ENCODE measurements at regions not wholly inside any gene's neighbourhood (a gene's known extent, or its start where the extent isn't known, plus 50 kb on each side); places are given as distances from the start of the nearest gene placed in this dataset.

DNA sequence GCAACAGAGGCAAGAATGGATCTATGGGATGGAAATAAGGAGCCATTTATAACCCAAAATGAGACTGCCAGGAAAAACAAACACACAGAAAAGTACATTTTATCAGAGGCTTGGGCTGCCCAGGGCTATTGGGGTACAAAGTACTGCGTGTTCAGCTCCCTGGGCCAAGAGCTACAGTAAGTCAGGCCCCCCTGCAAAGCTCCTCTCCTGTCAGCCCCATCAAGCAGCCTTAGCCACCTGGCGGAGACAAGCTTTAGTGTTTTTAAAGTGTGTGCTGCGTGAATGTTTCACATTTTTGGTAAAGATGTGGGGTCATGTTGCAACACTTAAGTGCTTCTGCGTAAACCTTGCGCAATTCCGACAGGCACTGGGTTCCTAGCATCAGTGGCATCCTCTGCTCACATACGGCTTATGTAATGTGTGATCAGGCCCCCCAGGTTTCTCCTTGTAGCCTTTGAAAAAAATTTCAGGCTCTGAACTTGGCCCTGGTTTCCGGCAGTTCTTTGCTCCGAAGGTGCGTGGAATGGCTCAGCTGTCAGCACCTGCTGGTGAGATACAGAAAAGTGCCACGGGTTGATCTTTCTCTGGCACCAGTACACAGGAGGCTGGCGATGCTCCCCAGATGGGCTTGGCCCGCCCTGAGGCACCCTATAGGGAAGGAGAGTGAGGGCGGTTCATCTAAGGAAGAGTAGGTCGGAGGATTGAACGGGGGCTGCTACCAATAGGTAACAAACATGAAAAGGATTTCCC, 198.7 kb upstream of the EEA1 start:
- DNase-seq (ENCODE audit: extremely low read depth, low read depth), result no peak

DNA sequence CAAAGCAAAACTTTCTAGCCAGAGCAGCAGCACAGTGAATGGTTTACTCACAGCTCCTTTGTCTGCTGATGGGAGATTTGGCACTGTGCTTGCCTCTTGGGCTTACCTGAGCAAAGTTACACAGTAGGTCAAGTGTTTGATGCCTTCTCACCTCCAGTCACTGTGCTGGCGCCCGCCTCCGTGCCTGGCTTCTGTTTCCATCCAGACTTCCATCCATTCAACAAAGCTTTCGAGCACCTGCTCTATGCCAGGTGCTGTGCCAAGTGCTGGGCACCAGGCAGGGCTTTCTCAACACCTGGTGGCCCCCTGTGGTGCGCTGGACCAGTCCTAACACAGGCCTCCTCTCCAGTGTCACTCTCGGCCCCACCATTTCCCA, 199.2 kb upstream of the EEA1 start:
- DNase-seq (ENCODE audit: extremely low read depth, low read depth), result no peak

DNA sequence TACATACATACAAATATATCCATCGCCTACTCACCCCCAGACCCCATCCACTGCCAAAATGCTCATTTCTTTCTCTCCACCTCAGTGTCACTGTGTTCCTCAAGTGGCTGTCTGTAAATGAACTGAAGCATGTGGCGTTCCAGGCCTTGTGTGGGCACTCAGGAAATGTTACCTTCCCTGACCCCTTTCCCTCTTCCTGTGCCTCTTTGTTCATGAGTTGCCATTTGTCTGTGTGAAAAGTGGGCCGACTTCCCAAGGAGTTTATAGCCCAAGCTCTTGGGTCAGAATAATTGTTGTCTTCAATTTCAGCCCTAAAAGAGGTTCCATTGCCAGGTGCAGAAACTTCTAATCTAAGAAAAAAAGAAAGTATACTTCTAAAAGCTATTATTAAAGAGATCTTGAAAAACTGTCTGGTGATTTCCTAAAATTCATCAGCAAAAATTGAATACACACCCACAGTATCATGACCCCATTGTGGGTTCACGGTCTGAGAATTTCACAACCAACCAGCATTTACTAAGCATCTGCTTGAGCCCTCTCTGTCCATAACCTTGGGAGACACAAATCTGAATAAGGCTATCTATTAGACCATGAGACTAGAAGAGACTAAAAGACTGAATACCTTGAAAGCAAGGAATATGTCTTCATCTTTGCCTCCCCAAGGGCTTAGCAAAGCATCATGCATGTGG, 201.4 kb upstream of the EEA1 start:
- DNase-seq (ENCODE audit: extremely low read depth, low read depth), result no peak

DNA sequence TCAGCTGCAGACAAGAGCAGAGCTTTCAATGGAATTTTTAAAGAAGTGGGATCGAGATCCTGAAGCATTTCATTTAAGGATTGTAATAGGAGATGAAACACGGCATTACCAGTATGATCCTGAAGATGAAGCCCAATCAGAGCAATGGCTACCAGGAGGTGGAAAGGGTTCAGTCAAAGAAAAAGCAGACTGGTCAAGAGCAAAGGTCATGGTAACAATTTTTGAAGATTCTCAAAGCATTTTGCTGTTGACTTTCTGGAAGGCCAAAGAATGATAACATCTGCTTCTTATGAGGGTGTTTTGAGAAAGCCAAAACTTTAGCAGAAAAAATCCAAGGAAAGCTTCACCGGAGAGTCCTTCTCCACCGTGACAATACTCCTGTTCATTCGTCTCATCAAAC, 204.3 kb upstream of the EEA1 start:
- DNase-seq (ENCODE audit: extremely low read depth, low read depth), result no peak

DNA sequence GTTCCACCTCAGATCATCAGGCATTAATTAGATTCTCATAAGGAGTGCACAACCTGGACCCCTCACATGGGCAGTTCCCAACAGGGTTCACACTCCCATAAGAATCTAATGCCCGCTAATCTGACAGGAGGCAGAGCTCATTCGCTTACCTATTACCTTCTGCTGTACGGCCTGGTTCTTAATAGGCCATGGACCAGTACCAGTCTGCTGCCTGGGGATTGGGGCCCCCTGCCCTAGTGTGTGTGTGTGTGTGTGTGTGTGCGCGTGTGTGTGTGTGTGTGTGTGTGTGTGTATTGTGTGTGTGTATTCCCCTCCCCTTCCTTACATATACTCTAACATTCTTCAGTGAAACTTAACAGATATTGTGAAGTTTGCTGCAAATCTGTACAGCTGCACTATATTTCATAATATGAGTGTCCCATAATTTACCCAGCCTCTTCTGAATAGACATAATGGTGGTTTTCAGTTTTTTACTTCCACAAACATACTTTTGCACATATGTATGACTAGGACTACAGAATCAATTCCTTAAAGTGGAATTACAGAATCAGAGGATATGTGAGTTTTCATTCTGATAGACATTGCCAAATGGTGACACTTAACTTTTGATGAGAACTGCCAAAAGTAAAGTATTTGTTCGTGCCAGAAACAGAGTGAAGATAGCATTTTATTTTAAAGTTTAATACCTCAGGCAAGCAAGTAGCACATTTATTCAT, 205.2 kb upstream of the EEA1 start:
- no peak for DNase-seq (ENCODE audit: extremely low read depth, low read depth)

DNA sequence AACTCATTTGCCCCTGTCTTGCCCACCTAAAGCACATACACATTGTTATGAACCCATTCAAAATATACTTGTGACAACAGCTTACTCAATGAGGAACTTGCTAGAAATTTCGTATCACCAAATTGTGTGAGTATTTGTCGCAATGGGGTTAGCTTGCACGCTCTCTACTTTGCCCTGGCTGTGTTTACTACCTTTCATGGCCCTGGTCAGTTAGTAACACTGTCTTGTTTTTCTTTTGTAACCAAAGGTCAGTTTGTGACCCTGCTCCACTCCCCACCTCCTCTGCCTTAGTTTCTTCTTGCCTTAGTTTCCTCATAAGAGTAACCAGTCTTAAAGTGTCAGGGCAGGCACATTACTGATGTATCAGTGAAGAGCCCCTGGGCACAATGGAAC, 205.8 kb upstream of the EEA1 start:
- DNase-seq (ENCODE audit: extremely low read depth, low read depth), result no peak

DNA sequence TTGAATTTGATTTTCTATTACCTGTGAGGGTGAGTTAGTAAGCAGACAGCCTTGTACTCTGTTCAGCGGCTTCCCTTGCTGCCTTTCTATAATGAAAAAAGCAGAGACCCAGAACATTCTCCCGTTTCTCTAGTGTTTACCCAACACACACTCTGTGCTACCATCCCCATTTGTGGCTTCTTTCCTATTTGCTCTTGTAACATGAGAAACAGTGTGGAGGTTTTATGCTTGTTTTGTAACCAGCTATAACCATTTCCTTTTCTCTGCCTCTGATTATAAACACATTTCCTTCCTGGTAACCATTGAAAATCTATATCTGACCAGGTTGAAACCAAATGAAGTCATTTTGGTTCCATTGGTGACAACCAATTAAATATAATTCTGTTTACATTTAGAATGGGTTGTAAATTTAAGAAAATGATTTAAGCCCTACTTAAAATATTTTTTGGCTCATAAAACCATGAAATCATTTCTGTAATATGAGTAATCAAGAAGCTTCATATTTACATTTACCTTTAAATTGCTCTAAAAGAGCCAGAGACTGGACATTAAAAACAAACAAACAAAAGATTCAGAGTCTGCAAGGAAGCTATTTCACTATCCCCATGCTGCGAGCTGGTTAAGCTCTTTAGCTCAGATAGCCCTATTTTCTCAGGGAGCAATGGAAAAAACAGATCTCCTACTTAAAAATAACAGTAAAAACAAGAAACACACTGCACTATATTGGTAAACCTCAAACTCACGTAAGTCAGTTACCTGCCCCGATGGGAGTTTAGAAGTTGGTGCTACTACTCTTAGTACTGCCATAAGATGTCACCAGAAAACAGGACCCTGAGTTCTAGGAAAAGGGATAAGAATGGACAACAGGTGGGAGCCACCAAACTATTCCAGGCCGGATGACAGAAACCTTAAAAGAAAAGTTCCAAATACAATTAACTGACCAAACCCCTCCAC, 206.5 kb upstream of the EEA1 start:
- no peak for DNase-seq (ENCODE audit: extremely low read depth, low read depth)

DNA sequence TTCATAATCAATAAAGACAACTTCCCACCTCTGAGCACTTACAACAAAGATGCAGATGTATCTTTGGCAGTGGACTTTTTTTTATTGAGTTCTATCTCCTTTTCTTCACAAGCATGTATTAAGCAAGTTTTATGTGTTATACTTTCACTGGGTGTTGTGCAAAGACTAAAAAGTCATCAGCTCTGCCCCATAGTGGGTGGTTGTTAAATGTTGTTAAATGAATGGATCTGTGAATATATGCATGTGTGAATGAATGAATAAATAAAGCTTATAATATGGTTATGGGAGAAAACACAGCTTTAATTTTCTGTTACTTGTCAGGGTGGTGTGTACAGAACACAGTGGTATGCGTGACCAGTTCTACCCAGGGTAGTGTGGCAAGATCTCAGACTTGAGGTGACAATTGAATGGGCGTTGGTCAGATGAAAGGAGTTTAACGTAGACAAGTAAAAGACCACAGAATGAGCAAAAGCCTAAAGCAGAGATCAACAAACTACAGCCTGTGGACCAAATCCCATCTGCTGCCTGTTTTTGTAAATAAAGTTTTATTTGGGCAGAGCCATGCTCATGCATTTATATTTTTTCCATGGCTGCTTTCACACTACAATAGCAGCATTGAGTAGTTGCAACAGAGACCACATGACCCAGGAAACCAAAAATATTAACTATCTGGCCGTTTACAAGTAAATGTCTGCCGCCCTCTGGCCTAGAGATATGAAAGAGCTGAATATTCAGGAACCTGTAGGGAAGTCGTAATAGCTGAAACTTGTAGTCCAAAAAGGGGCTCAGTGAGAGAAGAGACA, 207.4 kb upstream of the EEA1 start:
- DNase-seq (ENCODE audit: extremely low read depth, low read depth), result no peak

DNA sequence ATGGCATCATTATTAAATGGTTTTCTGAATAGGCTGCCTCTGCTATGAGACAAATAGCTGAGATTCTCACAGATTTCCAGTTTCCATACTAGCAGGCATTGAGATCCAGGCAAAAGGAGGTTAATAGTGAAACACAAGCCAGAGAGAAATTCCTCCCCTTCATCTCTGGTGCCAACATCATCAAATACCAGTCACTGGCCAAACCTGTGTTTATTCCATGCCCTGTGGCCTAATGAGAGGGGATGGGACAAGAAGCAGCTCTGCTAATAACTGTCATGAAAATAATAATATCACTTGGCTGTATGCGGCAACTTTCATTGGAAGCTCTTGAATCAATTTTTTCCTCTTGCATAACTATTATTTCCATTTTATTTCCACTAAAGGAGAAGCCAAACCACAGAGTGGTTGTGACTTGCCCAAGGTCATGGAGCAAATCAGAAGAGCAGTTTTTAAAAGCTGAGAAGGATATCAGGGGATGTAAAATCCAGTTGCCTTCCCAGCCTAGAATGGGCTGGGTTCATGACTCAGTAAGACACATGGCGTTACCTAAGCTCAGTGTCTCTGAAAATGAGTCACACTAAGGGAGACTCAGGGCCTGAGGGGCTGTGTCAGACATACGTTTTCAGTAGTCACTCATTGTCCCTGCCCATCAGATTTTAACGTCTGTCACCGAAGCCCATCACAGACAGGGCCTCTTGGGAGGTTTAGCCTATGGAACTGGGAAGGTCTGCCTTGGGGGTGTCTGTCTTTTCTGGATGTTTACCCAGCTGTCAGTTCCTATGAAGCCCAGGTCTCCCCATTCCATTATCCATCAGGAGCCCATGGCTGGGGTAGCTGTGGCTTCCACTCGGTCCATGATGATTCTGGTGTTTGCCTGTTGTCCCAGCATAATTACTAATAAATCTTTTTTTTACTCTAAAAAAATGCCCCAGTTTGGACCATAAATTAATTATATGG, 208.8 kb upstream of the EEA1 start:
- peak; percentile 14 for DNase-seq (ENCODE audit: extremely low read depth, low read depth)

DNA sequence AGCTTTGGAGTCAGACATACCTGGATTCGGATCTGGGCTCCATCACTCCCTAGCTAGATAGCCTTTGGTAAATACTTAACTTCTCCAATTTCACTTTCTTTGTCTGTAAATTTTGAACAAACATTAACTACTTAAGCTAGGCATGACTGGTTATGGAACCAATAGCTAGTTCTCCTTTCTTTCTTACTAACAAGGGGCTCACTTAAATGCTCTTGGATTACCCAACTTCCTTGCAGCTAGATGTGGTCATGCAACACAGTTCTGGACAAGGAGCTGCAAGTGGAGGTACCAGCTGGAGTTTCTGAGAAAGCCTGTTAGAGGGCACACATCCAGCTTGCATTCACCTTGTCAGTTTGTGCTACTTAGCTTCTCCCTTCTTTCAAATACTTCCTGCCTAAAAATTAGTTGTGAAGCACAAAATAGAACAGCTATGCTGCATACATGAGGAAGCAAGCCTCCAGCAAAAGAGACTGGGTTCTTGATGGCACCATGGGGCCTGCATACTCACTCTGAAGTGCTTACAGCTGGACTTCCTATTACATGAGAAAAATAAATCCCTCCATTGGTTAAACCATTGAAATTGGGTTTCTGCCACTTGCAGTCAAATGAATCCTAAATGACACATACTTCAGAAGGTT, 210.1 kb upstream of the EEA1 start:
- DNase-seq (ENCODE audit: extremely low read depth, low read depth), result no peak

DNA sequence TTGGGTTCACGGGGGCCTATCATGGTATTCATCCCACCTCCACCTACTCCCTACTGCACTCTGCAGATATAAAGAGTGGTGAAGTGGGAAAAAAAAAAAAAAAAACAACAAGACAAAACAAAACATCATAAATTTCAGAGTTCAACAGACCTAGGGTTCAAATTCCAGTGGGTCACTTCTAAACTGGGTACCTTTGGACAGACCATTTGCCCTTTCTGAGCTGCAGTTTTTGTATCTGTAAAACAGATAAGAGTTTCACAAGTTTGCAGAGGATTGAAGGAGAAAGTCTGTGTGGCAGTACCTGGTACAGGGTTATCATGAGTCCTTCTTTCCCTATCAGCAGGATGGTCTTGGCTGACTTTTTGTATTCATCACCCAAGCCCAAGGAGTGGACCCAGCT, 211.2 kb upstream of the EEA1 start:
- no peak for DNase-seq (ENCODE audit: extremely low read depth, low read depth)

DNA sequence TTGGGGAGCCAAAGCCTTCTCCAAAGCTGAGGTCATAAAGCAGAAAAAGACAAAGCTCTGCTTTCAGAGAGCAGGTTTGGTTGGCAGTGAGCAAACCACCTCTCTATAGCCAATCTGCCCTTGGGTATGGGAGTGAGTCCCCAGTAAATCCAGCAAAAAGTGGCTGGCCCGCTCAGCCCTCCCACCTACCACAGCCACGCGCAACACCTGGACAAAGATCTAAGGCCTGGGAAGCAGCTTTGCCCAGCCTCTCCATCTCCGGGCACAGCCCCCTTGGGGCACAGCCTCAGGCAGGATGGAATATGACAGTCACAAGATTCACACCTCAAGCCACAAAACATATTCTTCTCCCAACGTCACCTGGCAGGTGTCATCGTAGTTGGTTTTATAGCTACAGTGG, 211.7 kb upstream of the EEA1 start:
- DNase-seq (ENCODE audit: extremely low read depth, low read depth), result no peak

DNA sequence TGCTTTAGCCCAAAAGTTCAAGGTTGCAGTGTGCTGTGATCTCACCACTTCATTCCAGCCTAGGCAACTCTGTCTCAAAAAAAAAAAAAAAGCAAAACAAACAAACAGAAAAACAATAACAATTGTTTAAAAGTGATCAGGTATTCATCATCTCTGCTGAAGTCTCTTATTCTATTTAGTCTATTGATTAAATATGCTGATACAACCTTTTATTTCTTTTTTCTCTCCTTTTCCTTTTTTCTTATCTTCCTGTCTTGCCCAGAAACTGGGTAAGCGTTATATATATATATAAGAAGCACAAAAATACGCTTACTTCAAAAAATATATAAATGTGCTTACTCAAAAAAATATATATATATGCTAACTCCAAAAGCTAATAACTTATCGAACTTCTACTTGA, 213.8 kb upstream of the EEA1 start:
- DNase-seq (ENCODE audit: extremely low read depth, low read depth), result no peak

DNA sequence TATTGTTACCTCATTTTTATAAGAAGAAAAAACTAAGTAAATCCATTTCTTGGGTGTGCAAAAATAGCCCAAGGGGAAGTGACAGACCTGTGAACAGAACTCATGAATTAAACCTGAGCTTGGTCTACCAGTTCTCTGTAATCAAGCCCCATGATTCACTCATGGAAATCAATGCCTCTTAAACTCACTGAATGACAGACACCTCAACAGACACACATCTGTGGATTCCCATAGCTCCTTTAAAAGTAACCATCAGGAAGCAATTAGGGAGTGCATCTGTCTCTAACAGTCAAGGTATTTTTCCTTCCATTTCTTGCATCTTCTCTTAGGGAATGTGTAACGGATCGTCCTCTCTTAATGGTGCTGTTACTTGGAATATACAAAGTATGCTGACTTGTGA, 215.0 kb upstream of the EEA1 start:
- DNase-seq (ENCODE audit: extremely low read depth, low read depth), result no peak

DNA sequence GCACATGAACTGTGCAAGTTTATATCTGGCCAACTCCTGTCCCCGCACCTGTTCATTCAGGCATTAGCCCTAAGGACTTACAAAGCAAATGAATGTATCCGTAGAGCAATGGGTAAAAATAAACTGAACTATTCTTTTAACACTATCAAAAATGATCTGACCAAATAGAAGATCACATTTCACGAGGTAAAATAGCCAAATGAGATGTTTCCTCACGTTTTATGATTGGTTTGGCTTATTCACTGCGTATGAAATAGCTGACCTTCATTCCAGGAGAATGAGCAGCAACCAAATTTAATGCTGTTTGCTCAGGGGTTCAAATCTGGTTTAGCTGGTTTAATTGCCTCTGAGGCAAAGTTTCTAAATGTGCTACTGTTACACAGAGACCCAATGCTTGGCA, 216.0 kb upstream of the EEA1 start:
- DNase-seq (ENCODE audit: extremely low read depth, low read depth), result no peak

DNA sequence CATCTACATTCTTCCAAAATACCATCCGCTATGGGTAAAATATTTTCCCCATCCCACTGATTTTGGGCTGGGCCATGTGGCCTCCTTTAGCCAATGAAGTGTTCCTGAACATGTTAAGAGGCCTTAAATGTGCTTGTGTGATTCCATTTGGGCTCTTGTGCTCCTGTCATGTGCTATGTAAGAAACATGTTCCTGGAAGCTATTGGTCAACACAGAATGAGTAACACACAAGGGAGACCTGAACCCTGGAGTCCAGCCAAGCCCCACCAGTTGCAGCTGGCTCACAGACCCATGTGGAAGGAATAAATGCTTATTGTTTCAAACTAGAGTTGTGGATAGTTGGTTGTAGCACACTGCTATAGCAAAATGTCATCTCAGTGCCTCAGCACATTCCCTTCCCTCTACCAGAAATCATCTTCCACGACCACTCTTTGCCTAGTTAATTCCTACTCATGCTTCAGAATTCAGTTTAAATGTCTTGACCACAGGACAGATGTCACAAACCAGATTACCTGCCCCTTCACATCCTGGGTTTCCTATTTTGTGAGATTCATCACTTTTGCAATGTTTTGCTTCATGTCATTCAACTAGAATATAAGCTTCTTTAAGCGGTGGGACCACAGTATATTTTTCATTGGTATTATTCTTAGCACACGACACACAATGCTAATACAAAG, 217.3 kb upstream of the EEA1 start:
- DNase-seq (ENCODE audit: extremely low read depth, low read depth), result no peak

DNA sequence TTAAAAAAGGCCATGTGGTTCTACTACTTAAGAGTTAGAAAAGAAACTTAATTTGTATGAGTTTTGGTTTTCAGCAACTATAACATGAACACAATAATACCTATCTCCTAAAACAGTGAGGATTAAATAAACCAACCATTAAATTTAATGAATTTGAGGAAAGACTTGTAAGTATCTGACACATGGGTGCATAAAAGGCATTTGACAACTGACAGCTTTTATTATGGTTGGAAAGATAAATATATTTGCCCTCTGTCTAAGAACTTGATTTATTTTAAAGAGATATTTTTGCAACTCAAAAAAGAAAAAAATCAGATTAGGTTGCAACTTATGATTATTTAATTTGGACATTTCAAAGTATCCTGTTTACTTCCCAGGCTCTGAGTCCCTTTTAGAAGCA, 217.9 kb upstream of the EEA1 start:
- DNase-seq (ENCODE audit: extremely low read depth, low read depth), result no peak

DNA sequence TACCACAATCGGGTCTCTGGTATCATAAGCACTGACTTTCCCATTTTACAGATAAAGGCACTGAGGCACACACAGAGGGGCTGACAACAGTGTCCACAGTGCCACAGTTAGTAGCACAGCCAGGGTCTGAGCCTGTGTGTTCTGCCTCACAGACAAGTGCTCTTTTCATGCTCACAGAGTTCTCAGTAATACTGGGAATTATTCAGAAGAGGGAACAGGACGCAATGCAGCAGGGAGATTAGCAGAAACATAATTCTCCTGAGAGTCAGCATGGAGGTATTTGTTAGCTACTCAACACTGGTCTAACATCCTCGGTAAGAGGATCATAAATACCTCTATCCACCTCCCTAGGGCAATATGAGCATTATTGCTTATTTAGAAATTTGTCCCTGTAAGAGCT, 219.3 kb upstream of the EEA1 start:
- DNase-seq (ENCODE audit: extremely low read depth, low read depth), result no peak
